Inflammatory macrophage treated with lipopolysaccharide for 1 hour (primary cell): ENCODE measurements at regions not wholly inside any gene's neighbourhood (a gene's known extent, or its start where the extent isn't known, plus 50 kb on each side); places are given as distances from the start of the nearest gene placed in this dataset.

Source experiments
- DNase-seq, 2 donors: peaks; one replicate each; pipeline ENCODE4 v3.0.0-alpha.2; 2020 to 2022

GRCh38 chr13:22252281-22252830 lies 581.5 kb downstream of the FGF9 start:
- DNase-seq: no peak

DNA sequence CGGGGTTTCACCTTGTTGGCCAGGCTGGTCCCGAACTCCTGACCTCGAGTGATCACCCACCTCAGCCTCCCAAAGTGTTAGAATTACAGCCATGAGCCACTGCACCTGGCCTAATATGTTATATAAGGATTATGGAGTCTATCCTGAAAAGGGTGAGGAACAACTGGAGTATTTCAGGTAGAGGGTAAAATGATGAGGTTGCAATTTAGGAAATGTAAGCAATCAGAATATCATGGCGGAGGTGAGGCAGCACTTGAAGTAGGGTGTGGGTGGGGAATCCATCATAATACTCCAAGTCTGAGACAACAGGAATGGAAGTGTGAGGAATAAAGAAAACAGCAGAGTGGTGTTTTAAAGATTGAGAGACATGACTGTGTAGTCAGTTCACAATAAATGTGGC lies 582.2 kb downstream of the FGF9 start:
- no peak for DNase-seq

GRCh38 chr13:22256111-22256639 lies 585.3 kb downstream of the FGF9 start:
- no peak for DNase-seq

GRCh38 chr13:22262001-22262885 lies 591.4 kb downstream of the FGF9 start:
- no peak for DNase-seq

GRCh38 chr13:22263185-22263584 lies 592.3 kb downstream of the FGF9 start:
- DNase-seq: no peak

- no peak for DNase-seq
These were observed 594.7 kb downstream of the FGF9 start for GRCh38 chr13:22265563-22265962.

GRCh38 chr13:22270881-22271280 lies 600.0 kb downstream of the FGF9 start:
- no peak for DNase-seq

GRCh38 chr13:22271903-22272302 lies 601.0 kb downstream of the FGF9 start:
- no peak for DNase-seq

DNA sequence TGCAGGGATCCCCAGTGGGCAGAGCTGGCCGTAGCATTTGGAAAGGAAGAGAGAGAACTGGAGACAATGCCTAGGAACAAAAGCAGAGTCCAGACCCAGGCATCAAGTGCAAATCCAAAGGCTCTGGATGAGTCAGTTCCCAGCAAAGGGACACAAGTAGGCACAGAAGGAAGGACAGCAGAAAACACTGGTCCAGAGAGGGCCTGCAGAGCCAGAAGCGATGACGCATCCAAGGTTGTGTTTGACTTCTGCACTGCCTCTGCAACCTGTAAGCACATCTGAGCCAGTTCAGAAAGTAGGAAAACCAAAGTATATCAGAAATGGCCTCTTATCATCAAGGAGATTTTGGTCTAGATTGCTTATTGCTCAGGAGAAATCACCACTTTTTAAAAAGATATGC lies 604.5 kb downstream of the FGF9 start:
- no peak for DNase-seq

- DNase-seq: no peak
These were observed 605.7 kb downstream of the FGF9 start for GRCh38 chr13:22276616-22277015.

DNA sequence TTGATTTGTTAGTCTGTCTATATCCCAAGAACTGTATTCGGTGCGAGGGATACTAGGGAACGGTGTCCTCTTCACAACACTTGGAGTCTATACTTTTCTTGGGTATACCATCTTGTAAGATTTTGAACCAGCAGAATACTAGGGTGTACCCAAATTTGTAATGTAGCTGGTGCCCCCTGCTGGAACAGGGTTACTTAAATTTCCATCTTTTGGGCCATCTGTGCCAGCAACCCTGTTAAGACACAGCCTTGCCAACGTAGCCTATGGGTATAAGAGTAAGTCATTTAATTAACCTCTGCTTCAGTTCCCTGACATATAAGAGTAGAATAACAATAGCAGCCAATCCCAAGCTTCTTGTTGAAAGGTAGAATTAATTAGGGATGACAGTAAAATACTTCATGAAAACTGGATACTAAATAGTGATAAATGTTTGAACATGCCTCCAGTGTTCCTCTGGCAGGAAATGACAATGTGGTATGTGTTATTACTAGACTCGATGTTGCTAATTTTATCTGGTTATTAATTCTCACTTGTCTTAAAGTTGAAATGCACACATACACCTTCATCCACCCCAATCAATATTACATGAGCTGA lies 607.6 kb downstream of the FGF9 start:
- peak; percentile 25 to 74 for DNase-seq

DNA sequence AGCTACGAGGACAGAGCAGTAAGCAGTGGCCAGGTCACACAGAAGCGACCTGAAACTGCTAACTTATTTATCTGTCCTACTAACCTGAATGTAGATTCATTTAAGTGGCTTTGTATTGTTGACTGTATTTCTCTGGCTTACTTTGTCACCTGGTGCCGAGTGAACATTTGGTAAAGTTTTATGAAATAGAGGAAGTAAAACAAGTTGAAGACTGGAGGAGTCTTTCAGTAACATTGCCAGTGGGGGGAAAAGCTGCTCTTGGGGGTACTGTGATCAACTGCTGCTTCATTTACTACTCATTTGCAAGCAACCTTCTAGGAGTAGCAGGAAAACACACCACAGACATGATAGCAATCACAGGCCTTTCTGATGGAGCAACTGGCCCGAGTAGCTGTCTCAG lies 615.0 kb downstream of the FGF9 start:
- no peak for DNase-seq

DNA sequence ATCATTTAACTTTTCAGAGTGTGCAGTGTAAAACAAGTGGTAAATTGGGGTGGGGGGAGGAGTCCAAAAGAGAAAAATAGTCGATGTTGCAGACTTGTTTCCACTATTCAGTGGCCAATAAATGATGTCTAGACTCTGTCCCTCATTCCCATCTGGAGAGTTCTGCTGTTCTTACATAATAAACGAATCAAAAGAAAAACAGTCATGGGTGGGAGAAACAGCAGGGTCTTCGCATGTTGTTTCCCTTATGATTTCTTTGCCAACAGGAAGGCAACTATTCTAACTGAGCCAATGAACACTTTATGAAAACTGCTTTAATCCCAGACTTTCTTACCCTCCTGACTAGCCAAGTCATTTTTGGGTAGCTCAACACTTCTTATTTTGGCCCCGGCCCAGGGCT lies 615.5 kb downstream of the FGF9 start:
- DNase-seq: no peak

GRCh38 chr13:22287343-22287920 lies 616.6 kb downstream of the FGF9 start:
- no peak for DNase-seq

- DNase-seq: no peak
These were observed 617.6 kb downstream of the FGF9 start for GRCh38 chr13:22288496-22288895.

GRCh38 chr13:22289711-22290110 lies 618.8 kb downstream of the FGF9 start:
- no peak for DNase-seq

DNA sequence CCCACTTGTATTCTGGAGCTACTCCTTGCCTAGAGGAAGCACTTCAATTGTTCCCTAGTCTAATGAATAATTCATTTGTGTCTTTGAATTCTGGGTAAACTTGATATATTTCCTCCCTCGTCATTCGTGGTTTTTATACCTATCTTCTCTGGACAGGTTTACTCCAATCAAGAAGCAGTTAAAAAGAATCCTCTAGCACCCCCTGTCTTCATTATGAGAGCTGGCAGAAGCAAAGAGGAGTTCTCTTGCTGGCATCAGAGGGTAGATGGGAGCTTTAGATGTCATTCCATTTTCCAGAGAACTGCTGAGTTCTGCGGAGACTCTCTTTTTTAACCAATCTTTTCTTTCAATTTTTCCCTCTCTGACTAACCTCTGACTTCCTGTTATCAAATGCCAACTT lies 627.7 kb downstream of the FGF9 start:
- no peak for DNase-seq

DNA sequence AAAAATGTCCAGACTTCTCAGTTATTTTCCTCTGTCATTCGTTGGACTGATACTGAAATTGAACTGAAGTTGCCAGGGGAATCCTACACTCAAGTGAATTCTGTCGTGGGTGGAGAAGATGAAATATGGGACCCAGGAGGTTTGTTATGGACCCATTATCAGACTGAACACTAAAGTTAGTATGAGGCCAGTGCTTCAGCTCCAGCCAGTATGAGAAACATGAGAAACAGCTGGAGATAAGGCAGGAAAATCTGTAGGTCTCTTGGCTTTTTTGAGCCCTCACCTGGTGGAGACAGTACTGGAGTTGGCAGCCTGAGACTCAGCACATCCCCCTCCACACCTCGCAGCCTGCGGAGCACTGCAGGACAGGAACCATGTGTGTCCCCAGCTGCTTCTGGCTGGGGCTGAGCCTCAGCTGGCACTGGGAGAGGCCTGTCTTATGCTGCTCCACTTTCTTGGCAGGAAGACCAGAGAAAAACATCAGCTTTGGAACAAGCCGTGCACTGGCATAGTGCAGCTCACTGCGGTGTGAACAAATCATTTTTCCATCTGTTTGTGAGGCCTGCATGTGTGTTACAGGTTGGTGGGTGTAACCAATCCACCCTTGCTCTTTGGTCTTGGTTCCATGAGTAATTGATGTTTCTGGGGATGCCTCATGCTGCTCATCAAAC lies 641.0 kb downstream of the FGF9 start:
- no peak for DNase-seq

- DNase-seq: no peak
These were observed 641.5 kb downstream of the FGF9 start for GRCh38 chr13:22312405-22312803.

DNA sequence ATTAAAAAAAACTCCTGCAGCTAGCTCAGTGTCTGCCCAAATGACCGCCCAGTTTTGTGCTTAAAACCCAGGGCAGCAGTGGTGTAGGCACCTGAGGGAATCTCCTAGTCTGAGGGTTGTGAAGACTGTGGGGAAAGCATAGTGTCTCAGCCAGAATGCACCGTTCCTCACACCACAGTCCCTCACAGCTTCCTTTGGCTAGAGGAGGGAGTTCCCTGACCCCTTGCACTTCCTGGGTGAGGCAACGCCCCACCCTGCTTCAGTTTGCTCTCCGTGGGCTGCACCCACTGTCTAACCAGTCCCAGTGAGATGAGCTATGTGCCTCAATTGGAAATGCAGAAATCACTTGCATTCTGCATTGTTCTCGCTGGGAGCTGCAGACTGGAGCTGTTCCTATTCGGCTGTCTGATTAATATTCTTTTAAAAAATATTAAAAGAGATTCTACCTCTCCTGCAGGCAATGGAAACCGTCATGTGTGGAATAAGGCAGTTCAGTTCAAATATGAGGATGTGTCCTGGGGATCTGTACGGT lies 645.7 kb downstream of the FGF9 start:
- DNase-seq: no peak

DNA sequence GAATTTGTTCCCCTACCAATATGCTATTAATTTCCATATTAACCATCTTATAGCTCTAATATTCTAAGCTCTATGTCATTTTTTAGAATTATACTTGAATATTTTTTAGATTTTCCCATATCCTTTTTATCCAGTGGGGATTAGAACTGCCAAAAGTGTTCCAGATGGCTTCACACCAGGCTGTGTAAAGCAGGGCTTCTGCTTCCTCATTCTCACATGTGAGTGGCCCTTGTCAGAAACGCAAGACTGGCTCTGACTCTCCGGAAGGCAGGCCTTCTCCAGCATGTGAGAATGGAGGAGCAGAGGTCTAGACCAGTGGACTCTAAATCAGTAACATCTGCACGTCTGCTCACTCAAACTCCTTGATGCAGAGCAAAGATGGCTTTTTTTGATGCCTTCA lies 650.1 kb downstream of the FGF9 start:
- no peak for DNase-seq

GRCh38 chr13:22325761-22326160 lies 654.9 kb downstream of the FGF9 start:
- no peak for DNase-seq

- DNase-seq: no peak
These were observed 661.5 kb downstream of the FGF9 start for GRCh38 chr13:22332416-22332815.
